H1 (cell line): ENCODE measurements at regions not wholly inside any gene's neighbourhood (a gene's known extent, or its start where the extent isn't known, plus 50 kb on each side); places are given as distances from the start of the nearest gene placed in this dataset.

Source experiments
- GTF2F1 ChIP-seq: IDR thresholded peaks from 2 replicates; pipeline ENCODE4 v1.6.1; 2012; ENCODE audit warnings: low read depth, low read length, improper control_type of control experiment, borderline replicate concordance
- SP1 ChIP-seq: IDR thresholded peaks from 2 replicates; pipeline ENCODE4 v1.6.1; 2011; ENCODE audit warnings: low read depth, low read length

DNA sequence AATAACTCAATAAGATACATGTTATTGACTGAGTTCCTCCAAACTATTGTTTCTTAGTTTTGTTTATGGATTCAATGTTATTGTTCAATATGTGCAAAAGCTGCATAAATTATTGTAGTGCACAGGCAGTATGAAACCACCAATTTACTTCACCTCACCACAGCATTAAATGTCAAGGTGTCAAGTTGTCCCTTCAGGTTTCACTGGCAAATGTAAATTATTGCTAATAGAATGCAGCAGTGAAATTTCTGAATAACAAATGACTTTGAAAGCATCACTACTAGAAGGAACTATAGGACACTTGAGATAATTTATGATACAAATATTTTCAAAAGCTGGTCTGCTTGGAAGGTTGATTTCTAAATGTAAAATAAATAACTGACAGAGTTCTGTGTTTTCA is 116.4 kb upstream of the PTPRD start (continued):
- TF ChIP-seq GTF2F1 (no peak), SP1 (no peak)
